NCI-H1694 treated with DMSO at 0.1 percent for 48 hours (cell line): ENCODE measurements at regions not wholly inside any gene's neighbourhood (a gene's known extent, or its start where the extent isn't known, plus 50 kb on each side); places are given as distances from the start of the nearest gene placed in this dataset.

Experiments used
- DNase-seq: peaks from one replicate; lab custom pipeline; 2025; lab: John Stamatoyannopoulos, UW

DNA sequence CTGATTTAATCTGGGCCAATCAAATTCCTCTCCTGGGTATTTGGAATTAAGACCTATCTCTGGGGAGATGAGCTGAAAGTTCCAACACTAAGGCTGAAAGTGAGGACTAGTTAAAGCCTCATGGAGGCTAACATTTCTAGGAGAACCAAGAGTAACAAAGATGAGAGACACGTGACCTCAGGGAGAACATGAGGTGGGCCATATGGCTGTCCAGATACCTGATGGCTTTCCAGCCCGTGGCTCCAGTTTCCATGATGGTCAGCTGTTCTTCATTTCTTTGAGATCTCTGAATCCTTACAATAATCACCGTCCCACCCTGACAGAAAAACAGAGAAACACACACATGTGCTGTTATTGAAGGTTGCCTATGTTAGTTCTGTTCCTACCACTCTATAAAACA lies 66.1 kb downstream of the LEPR start:
- no peak for DNase-seq

DNA sequence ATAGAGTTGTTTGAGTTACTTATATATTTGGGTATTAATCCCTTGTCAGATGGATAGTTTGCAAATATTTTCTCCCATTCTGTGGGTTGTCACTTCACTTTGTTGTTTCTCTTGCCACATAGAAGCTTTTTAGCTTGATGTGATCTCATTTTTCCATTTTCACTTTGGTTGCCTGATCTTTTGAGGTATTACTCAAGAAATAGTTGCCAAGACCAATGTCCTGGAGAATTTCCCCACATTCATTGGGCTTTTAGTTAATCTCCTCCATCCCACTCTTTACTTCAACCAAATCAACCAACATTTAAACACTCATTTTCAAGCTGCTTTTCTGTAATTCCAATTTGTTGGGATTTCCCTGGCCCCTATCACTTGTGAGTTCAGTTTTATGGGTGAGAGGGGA lies 69.0 kb downstream of the LEPR start:
- no peak for DNase-seq

- no peak for DNase-seq
Measured at GRCh38 chr1:65490231-65491009, 70.0 kb downstream of the LEPR start.

DNA sequence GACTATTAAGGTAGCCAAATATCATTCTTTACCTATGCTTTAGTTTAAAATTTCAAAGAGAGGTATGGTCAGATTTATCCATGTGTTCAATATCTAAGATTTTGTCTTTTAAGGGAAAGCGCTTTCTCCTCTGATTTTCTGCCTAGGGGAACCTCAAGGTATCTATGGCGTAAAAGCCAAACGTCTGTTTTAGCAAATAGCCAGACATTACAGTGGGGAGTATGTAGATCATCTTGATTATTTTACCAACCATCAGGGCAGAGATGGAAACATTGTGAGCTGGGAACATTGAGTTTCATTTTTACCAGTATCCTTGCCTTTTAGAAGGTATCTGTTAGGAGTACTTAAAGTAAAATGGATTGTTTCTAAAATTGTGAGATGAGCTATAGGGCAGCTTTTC lies 71.0 kb downstream of the LEPR start:
- no peak for DNase-seq

- no peak for DNase-seq
Measured at GRCh38 chr1:65493802-65494201, 73.3 kb downstream of the LEPR start.

DNA sequence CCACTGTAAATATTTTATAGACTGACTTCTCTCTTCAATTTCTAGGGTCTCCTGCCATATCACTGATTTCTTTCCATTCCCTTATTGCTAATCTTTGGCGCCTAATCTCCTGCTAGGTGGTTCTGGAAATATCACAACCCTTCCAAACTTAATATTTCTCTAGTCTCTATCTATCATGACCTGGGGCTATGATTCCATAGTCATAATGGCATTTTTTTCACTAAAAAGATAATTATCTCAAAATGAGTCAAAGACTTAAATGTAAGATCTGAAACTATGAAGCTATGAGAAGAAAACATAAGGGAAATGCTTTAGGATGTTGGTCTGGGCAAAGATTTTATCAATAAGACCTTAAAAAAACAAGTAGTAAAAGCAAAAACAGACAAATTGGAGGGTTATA lies 74.2 kb downstream of the LEPR start:
- no peak for DNase-seq

DNA sequence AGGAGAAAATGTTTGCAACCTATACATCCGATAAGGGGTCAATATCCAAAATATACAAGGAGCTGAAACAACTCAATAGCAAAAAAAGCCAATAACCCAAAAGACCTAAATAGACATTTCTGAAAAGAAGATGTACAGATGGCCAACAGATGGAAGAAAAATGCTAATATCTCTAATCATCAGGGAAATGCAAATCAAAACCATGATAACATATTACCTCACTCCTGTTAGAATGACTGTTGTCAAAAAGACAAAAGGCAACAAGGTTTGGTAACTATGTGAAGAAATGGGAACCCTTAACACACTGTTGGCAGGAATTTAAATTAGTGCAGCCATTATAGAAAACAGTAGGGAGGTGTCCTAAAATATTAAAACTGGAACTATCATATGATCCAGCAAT lies 74.7 kb downstream of the LEPR start:
- DNase-seq: no peak

DNA sequence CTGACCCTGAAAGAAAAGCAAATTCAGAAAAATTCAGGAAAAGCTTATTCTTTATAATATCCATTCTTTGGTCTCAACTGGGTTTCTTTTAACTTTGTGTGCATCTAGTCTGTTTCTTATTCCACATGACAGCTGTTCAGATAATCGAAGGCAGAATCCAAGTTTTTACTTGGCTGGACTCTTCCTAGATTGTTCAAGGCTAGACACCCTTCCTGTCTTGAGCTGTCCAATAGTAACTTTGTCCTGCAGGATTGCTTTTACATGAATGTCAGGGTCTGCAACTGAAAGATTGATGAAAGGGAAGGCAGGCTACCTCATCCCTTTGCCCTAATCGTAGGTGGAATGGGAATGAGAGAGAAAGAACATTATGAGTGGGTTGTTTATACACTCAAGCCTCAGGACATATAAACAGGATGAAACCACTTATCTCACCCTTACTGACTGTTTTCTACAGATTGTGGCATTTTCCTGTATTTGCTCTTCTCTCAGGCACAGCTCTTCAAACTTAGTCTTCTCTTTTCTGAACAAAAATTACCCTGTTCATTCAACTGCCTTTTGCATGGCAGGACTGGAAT lies 76.9 kb downstream of the LEPR start:
- no peak for DNase-seq

DNA sequence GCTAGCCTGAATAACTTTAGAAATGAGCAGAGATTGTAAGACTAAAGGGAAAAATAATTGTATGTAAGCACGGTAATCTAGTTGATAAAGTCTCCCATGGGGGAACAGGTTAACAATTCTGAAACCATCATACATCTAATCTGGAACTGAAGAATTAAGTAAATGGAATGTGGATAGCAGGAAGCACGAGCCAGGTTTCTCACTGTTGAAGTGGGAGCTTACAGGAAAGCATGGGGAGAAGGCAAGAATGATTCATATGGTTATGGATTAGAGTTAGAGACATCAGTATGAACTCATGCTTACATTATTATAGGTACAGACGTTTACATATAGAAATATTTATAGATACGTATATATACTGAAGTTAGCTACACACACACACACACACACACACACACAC lies 83.0 kb downstream of the LEPR start:
- DNase-seq: no peak

DNA sequence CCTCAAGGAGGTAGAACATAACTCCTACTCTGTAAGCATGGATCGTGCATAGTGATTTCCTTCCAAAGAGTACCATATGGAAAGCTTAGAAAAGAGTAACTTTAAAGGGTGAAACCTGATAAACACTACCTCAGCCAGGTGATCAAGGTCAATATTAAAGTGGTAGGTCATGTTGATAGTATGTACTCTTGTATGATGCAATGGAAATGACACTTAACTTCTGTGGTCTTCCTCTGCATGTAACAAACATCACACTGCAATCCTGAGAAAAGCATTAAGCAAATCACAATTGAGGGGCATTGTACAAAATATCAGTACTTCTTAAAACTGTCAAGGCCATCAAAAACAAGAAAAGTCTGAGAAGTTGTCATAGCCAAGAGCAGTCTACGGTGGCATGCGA lies 83.8 kb downstream of the LEPR start:
- DNase-seq: no peak

DNA sequence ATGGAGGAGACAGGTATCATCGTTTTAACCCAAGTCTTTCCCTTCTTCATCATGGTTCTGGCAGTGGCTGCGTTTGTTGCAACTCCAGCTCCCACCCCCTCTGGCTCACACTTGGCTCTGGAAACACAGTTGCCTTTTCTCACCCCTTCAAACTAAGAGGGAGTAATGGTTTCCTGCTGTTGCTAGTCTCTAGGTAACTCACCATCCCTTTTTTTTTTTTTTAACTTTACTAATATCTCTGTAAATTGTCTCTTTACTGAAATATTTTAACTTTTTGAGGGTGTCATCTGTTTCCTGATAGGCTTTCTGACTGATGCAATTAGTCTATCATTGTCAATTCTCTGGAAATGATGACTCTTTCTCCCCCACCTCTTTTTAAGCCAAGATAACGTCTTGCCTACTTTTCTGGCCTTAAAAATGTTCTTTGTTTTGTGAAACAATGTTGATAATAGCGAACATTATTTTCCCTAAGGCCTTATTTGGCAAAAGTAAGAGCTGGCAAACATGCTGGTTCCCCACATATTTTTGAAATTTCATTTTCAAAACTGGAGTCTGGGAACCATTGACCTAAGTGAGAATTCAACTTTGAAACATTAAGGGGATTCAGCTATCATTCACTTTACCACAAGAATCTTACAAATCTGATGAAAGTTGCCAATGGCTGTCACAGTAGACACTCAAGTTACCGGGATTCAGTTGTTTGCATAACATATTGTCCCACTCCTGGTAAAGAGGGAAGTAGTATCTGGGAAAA lies 85.3 kb downstream of the LEPR start:
- DNase-seq: no peak

DNA sequence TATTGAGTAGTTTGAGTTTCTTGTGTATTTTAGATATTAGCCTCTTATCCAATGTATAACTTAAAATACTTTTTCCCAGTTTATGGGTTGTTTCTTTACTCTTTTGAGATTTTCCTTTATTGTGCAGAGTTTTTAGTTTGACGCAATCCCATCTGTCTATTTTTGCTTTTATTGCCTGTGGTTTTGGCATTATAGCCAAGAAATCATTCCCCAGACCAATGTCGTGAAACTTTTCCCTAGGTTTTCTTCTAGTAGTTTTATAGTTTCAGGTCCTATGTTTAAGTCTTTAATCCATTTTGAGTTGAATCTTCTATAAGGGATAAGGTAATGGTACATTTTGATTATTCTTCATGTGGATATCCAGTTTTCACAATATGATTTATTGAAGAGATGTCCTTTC lies 87.6 kb downstream of the LEPR start:
- no peak for DNase-seq

DNA sequence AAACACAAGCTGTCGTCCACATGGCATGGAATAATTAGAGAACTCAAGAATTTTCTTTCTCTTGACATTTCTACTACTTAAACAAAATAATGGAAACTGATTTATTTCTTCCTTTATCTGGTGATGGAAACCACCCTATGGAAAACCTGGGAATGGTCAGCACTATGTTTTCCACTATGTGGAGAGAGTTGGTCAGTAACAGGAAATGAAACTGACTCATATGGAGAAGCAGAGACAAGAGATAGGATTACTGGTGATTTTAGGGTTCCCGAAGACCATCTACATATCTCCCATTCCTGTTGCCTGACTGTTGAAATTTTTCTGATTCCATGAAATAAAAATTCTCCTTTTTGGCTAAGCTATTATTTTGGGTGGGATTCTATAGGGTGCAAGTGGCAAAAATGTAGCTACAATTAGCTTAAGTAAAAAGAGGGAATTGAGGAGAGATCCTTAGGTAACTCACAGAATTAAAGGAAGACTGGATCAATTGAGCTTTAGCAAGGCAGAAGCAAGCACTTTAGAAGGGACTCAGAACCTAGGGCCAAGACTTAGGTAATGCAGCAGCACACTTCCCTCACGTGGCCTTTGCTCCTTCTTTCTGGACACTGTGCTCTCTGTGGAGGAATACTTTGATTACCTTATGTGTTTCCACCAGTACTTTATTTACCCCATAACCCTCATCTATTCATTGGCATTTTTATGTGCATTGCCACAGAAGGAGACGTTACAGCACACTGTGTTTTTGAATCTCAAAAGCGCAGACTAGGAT lies 89.6 kb downstream of the LEPR start:
- no peak for DNase-seq

- DNase-seq: no peak
Measured at GRCh38 chr1:65510961-65511360, 90.5 kb downstream of the LEPR start.

- no peak for DNase-seq
Measured at GRCh38 chr1:65512383-65512782, 91.9 kb downstream of the LEPR start.

DNA sequence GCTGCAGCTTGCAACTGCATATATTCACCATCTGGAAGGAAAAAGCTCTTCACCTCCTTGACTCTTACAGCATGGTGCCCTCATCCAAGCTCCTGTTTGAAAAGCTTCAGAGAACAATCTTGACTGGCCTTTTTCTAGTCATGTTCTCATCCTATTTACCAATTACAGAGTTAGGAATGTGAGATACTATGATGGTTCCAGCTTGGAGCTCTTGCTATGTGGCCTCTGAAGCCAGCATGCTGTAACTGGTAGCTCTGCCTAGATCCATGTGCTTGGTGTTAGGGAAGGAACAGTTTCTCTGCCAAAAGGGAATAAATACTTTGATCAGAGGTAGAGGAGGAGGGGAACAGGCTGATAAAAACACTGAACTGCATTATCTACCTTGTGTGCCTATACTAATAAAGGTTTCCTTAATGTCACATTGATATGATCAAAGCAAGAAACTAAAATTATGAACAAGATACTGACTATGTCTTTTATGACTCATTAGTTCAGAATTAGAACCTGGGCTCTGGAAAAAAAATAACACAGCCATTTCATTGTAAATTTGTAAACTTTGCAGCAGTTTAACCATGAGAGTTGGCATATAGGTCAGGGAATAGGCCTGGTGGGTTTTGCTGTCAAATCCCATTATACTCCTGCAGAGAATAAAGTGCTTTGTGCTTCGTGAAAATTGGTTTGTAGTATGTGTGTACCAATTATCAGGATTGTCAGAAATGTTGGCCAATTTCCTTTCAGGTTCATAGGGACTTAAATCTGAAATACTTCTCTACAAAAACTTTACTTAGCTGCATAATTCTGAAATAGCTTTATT lies 92.7 kb downstream of the LEPR start:
- no peak for DNase-seq

DNA sequence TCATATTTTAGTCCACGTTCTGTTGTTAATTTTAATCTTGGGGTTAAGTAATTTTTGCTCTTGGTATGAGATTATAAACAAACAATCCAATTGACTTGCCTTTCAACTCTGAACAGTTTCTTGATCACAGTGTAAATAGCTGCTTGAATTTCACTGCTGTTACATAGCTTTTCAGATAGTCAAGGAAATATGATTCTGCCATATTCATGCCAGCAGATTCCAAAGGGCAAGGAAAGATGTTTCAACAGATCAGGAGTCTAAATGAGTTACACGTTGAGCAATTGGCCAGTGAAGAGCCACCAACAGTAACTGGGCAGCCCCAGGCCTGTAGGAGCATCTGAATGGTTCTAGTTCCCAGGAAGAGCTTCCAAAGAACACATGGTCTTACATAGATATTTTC lies 93.6 kb downstream of the LEPR start:
- no peak for DNase-seq

DNA sequence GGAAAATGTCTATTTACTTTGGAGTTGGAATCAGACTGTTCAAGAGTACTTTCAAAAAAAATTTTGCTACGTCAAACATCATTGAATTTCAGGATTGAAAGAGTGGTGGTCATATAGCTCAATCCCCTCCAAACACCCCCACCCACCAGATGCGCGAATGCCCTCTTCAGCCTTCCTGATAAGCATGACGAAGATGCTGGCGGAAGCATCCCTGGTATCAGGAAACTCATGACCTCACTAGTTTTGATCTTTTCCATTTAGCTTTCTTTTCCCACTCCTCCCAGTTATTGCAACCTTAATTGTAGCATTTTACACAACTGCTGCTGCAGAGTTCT lies 104.4 kb downstream of the LEPR start:
- DNase-seq: peak; percentile 20

DNA sequence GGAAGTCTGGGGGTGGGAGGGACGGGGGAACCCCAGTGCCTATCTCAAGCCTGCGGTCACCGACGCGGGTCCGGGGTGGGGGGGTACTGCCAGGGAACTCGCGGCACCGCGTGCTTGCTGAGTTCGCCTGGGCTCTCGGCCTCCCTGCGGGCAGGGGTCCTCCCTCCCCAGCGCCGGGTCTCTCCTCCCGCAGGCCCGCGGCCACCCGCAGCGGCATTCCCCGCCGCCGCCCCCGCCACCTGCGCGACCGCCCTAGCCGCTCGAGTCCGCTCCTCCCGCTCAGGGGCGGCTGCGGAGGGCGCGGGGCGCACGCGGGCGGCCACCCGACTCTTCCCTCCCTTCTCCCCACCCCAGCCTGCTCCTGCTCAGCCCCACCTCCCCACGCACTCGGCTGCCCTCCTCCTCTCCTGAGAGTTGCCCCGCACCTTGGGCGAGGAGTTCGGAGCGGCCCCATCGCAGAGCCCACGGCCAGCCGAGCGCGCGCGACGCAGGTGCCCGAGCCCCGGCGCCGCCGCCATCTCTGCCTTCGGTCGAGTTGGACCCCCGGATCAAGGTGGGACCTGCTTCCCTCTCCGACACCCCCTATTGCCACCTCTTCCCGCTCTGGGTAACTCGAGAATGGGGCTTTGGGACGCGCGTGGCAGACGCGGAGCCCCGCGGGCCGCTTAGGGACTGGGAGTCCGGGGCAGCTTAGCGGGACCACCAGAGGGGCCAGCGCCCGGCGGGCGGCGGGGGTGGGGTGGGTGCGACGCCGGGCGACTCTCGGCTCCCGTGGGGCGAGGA lies 105.0 kb downstream of the LEPR start:
- DNase-seq: no peak

- DNase-seq: peak; percentile 15
Measured at GRCh38 chr1:65526049-65526556, 105.6 kb downstream of the LEPR start.

GRCh38 chr1:65527190-65527589 lies 106.7 kb downstream of the LEPR start:
- DNase-seq: peak; percentile 26
